ENCODE measurements at regions not wholly inside any gene's neighbourhood (a gene's known extent, or its start where the extent isn't known, plus 50 kb on each side); places are given as distances from the start of the nearest gene placed in this dataset.

- DNase-seq, result no peak
Observed at GRCh38 chr5:5040712-5041111, 99.4 kb upstream of the ADAMTS16 start.

GRCh38 chr5:5042806-5043205, 97.3 kb upstream of the ADAMTS16 start:
- no peak for DNase-seq

GRCh38 chr5:5043346-5043745, 96.8 kb upstream of the ADAMTS16 start:
- DNase-seq, result no peak

- no peak for DNase-seq
Observed at GRCh38 chr5:5044247-5044840, 95.8 kb upstream of the ADAMTS16 start.

- no peak for DNase-seq
Observed at GRCh38 chr5:5046680-5047502, 93.2 kb upstream of the ADAMTS16 start.

- no peak for DNase-seq
Observed at GRCh38 chr5:5050801-5051200, 89.3 kb upstream of the ADAMTS16 start.

GRCh38 chr5:5055712-5056111, 84.4 kb upstream of the ADAMTS16 start:
- DNase-seq, result no peak

- no peak for DNase-seq
Observed at GRCh38 chr5:5061836-5062235, 78.3 kb upstream of the ADAMTS16 start.

- no peak for DNase-seq
Observed at GRCh38 chr5:5062525-5063302, 77.4 kb upstream of the ADAMTS16 start.

- DNase-seq, result no peak
Observed at GRCh38 chr5:5063533-5063953, 76.6 kb upstream of the ADAMTS16 start.

GRCh38 chr5:5065472-5065871, 74.7 kb upstream of the ADAMTS16 start:
- no peak for DNase-seq

GRCh38 chr5:5066276-5067186, 73.6 kb upstream of the ADAMTS16 start:
- no peak for DNase-seq

- no peak for DNase-seq
Observed at GRCh38 chr5:5069851-5070250, 70.3 kb upstream of the ADAMTS16 start.

- no peak for DNase-seq
Observed at GRCh38 chr5:5071554-5071953, 68.6 kb upstream of the ADAMTS16 start.

GRCh38 chr5:5077236-5077635, 62.9 kb upstream of the ADAMTS16 start:
- DNase-seq, result no peak

GRCh38 chr5:5078009-5078897, 61.9 kb upstream of the ADAMTS16 start:
- no peak for DNase-seq

GRCh38 chr5:5079876-5080275, 60.3 kb upstream of the ADAMTS16 start:
- DNase-seq, result no peak

- DNase-seq, result no peak
Observed at GRCh38 chr5:5080790-5081189, 59.3 kb upstream of the ADAMTS16 start.

GRCh38 chr5:5085381-5085780, 54.7 kb upstream of the ADAMTS16 start:
- no peak for DNase-seq

GRCh38 chr5:5089895-5090649, 50.1 kb upstream of the ADAMTS16 start:
- no peak for DNase-seq

Measured in SHP77 (cell line).